Endothelial cell of umbilical vein (primary cell): ENCODE measurements at regions not wholly inside any gene's neighbourhood (a gene's known extent, or its start where the extent isn't known, plus 50 kb on each side); places are given as distances from the start of the nearest gene placed in this dataset.

Experiments used
- BruUV-seq: library from RNA; stranded (reverse); fragments of 400-500 nt; replicated peaks from 2 replicates; lab custom pipeline; 2021; lab: Mats Ljungman, UMichigan
- CTCF ChIA-PET: fragments of 300-600, 350-600 bp; sonication (Branson Sonifier 250); formaldehyde crosslinking; loops from one replicate; lab custom pipeline; 2021; ENCODE audit warnings: antibody characterized with exemption, inconsistent platforms; lab: Charles Lee
- POLR2A ChIA-PET: fragments of 300-600, 350-600 bp; sonication (Branson Sonifier 250); formaldehyde crosslinking; loops from one replicate; lab custom pipeline; 2021; ENCODE audit warnings: antibody characterized with exemption, inconsistent platforms; lab: Charles Lee
- DNase-seq: peaks from one replicate; pipeline ENCODE4 v3.0.0-alpha.2; 2011; ENCODE audit warnings: low read depth, low spot score
- FAIRE-seq: peaks from 2 replicates; lab custom pipeline; 2011; peaks lifted over from hg19 to GRCh38; lab: Jason Lieb, UNC
- H2AFZ ChIP-seq: 2 replicates; pipeline ENCODE4 v1.6.0; 2012; ENCODE audit warnings: low read depth, low read length, control low read depth, inconsistent platforms
- H3K27ac ChIP-seq: 2 replicates; pipeline ENCODE4 v1.5.1; 2011; ENCODE audit warnings: low read depth, mild to moderate bottlenecking, control low read depth, low read length, moderate library complexity; ENCODE audit not compliant: insufficient read depth
- H3K27me3 ChIP-seq, 2 experiments: 2 replicates each; pipeline versions ENCODE4 v1.6.0 to v1.6.1; 2011; ENCODE audit warnings: low read length in 2 of 2, mixed read lengths in 1 of 2; ENCODE audit not compliant: control insufficient read depth in 2 of 2, insufficient read depth in 2 of 2
- H3K36me3 ChIP-seq, 2 experiments: 2 replicates in 1 of 2; 3 replicates in 1 of 2; pipeline ENCODE4 v1.5.1; 2011; ENCODE audit warnings: low read length in 2 of 2, mild to moderate bottlenecking in 1 of 2, moderate library complexity in 1 of 2; ENCODE audit not compliant: control insufficient read depth in 2 of 2, insufficient read depth in 2 of 2; ENCODE audit errors: extremely low read depth in 1 of 2
- H3K4me1 ChIP-seq: 3 replicates; pipeline ENCODE4 v1.5.1; 2011; ENCODE audit warnings: mild to moderate bottlenecking, low read length; ENCODE audit not compliant: control insufficient read depth, insufficient read depth; ENCODE audit errors: extremely low read depth
- H3K4me2 ChIP-seq: 2 replicates; pipeline ENCODE4 v1.6.1; 2011; ENCODE audit warnings: low read length, control low read depth, mixed read lengths; ENCODE audit not compliant: insufficient read depth
- H3K4me3 ChIP-seq, 3 experiments: fragments of 200-600 bp in 1 of 3; sonication (generic), shearing (Covaris generic) in 1 of 3; replicated peaks in 1 of 3; 2 replicates each; pipeline ENCODE4 v1.5.1; 2011 to 2016; ENCODE audit warnings: control low read depth in 3 of 3, low read length in 3 of 3, mild to moderate bottlenecking in 2 of 3, inconsistent platforms in 1 of 3, low read depth in 1 of 3, moderate library complexity in 1 of 3; ENCODE audit not compliant: insufficient read depth in 1 of 3
- H3K79me2 ChIP-seq: 2 replicates; pipeline ENCODE4 v1.6.0; 2012; ENCODE audit warnings: low read length, inconsistent platforms; ENCODE audit not compliant: control insufficient read depth, insufficient read depth
- H3K9ac ChIP-seq: replicated peaks from 2 replicates; pipeline ENCODE3; 2011; ENCODE audit warnings: low read length, control low read depth; ENCODE audit not compliant: insufficient read depth; ENCODE audit errors: extremely low read depth
- H3K9me1 ChIP-seq: replicated peaks from 3 replicates; pipeline ENCODE4 v1.6.0; 2011; ENCODE audit warnings: mild to moderate bottlenecking, low read length; ENCODE audit not compliant: control insufficient read depth, insufficient read depth; ENCODE audit errors: extremely low read depth
- H3K9me3 ChIP-seq: replicated peaks from 2 replicates; pipeline ENCODE4 v1.5.1; 2012; ENCODE audit warnings: low read length, inconsistent platforms; ENCODE audit not compliant: control insufficient read depth, insufficient read depth
- H4K20me1 ChIP-seq: replicated peaks from 2 replicates; pipeline ENCODE3; 2011; ENCODE audit warnings: mild to moderate bottlenecking, low read length; ENCODE audit not compliant: control insufficient read depth, insufficient read depth; ENCODE audit errors: extremely low read depth
- CTCF ChIP-seq, 2 donors: IDR thresholded peaks; 1 replicate in 1 of 2; 2 replicates in 1 of 2; pipeline ENCODE4 v1.5.1; 2011; ENCODE audit warnings: low read length in 2 of 2, mild to moderate bottlenecking in 2 of 2, moderate library complexity in 2 of 2, control low read depth in 1 of 2, inconsistent platforms in 1 of 2, low read depth in 1 of 2; ENCODE audit not compliant: insufficient read depth in 1 of 2; ENCODE audit errors: extremely low read depth in 1 of 2
- EZH2 ChIP-seq: IDR thresholded peaks from 2 replicates; pipeline ENCODE4 v1.6.1; 2012; ENCODE audit warnings: borderline replicate concordance, low read depth, mild to moderate bottlenecking, moderate library complexity, low read length, inconsistent platforms; ENCODE audit not compliant: severe bottlenecking
- FOS ChIP-seq: IDR thresholded peaks from 2 replicates; pipeline ENCODE4 v1.6.1; 2011; ENCODE audit warnings: mild to moderate bottlenecking, low read length, moderate library complexity, borderline replicate concordance; ENCODE audit not compliant: insufficient read depth
- GATA2 ChIP-seq: IDR thresholded peaks from 2 replicates; pipeline ENCODE4 v1.7.0; 2011; ENCODE audit warnings: low read depth, mild to moderate bottlenecking, moderate library complexity, mixed read lengths, low read length; ENCODE audit not compliant: insufficient read length, insufficient read depth
- JUN ChIP-seq: IDR thresholded peaks from 2 replicates; pipeline ENCODE4 v1.6.1; 2011; ENCODE audit warnings: borderline replicate concordance, low read depth; ENCODE audit not compliant: insufficient read length, insufficient read depth
- MAX ChIP-seq: IDR thresholded peaks from 2 replicates; pipeline ENCODE4 v1.6.1; 2011; ENCODE audit not compliant: insufficient read depth, insufficient read length
- MYC ChIP-seq: IDR thresholded peaks from one replicate; pipeline ENCODE4 v1.6.1; 2011; ENCODE audit warnings: mild to moderate bottlenecking, low read depth, low read length
- POLR2A ChIP-seq: IDR thresholded peaks from 2 replicates; pipeline ENCODE4 v1.6.1; 2012; ENCODE audit warnings: low read depth, mild to moderate bottlenecking, control low read depth, low read length
- POLR2AphosphoS5 ChIP-seq: IDR thresholded peaks from 2 replicates; pipeline ENCODE4 v1.6.1; 2012; ENCODE audit warnings: low read depth, mild to moderate bottlenecking, control low read depth, low read length, moderate library complexity; ENCODE audit not compliant: insufficient read depth
- dilution Hi-C: fragments of 300-500 bp; cut with MboI; formaldehyde crosslinking; loops from one replicate; pipeline ENCODE4 v1.15.0; 2019; ENCODE audit warnings: low sequenced_read_pairs; ENCODE audit not compliant: extremely low pct_ligation_motif_present
- intact Hi-C: fragments of 100-400 bp; cut with micrococcal nuclease; formaldehyde crosslinking; loops from one replicate; pipeline ENCODE4 v1.10.0; 2022

GRCh38 chr4:180518906-180519305 is 1724.3 kb upstream of the TENM3 start:
- dilution Hi-C loops: no loop called here
- Histone ChIP-seq H4K20me1 (no peaks in the 10 kb centered on the region), H3K4me1 (no peaks in the 10 kb centered on the region), H3K4me3 (no peak overlapping the region), H3K4me2 (no peak overlapping the region), H3K79me2 (no peaks in the 10 kb centered on the region), H3K9ac (no peak overlapping the region), H2AFZ (no peak overlapping the region), H3K9me1 (no peaks in the 10 kb centered on the region), H3K27me3 (no peaks in the 10 kb centered on the region), H3K9me3 (peaks cover 2% of the 10 kb centered on the region), H3K27ac (no peak overlapping the region), H3K36me3 (no peaks in the 10 kb centered on the region)
- intact Hi-C loops: no loop called here
- DNase-seq (no peak), FAIRE-seq (no peak)
- ChIA-PET POLR2A (no interaction called here), CTCF (no interaction called here)
- BruUV-seq: no TSS peak
- no peak for TF ChIP-seq POLR2A

DNA sequence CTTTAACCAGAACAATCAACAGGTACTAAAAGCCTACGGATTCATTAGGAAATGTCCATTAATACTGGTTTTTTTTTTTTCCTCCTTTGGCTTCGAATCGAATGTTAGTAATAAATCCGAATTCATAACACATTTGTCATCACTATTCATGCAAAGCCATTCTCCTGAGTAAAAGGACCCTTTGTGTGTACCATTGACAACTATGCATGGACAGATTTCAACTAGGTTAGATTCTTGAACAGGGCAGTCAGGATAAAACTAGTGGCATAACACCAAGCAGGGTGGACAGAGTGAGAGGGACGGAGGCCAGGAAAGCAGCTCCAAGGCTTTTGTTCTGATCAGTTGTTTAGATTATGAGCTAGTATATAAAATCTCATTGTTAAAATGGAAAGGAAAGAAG is 1722.0 kb upstream of the TENM3 start:
- H3K36me3 ChIP-seq: no peaks in the 10 kb centered on the region
- H3K9me3 ChIP-seq: no peaks in the 10 kb centered on the region
- H4K20me1 ChIP-seq: no peaks in the 10 kb centered on the region
- FAIRE-seq (no peak), DNase-seq (no peak)
- no peaks in the 10 kb centered on the region for H3K27me3 ChIP-seq
- ChIA-PET CTCF (no interaction called here), POLR2A (no interaction called here)
- H3K9ac ChIP-seq: no peak overlapping the region
- no TSS peak for BruUV-seq
- no peak overlapping the region for H3K4me3 ChIP-seq
- intact Hi-C loops (no loop called here), dilution Hi-C loops (no loop called here)
- H3K27ac ChIP-seq: no peak overlapping the region
- H3K4me2 ChIP-seq: no peak overlapping the region
- H3K9me1 ChIP-seq: no peaks in the 10 kb centered on the region
- H3K79me2 ChIP-seq: no peaks in the 10 kb centered on the region
- TF ChIP-seq JUN (no peak), CTCF (IDR thresholded peaks at IDR 0.05; ENCODE audit: extremely low read depth in 1 of 2, insufficient read depth in 1 of 2, low read depth in 1 of 2, low read length in 2 of 2) (no peak), POLR2AphosphoS5 (no peak), POLR2A (no peak), GATA2 (no peak), EZH2 (no peak), MAX (no peak), MYC (no peak), FOS (no peak)
- H2AFZ ChIP-seq: no peak overlapping the region
- H3K4me1 ChIP-seq: no peaks in the 10 kb centered on the region
